OCI-LY3 (cell line): ENCODE measurements at regions not wholly inside any gene's neighbourhood (a gene's known extent, or its start where the extent isn't known, plus 50 kb on each side); places are given as distances from the start of the nearest gene placed in this dataset.

Experiments
- H2AFZ ChIP-seq: fragments of 200-600, 300-600 bp; shearing (Covaris generic); 2 replicates; pipeline ENCODE4 v1.6.0; 2014; ENCODE audit warnings: antibody characterized with exemption, low read depth, low read length
- H3K27ac ChIP-seq: fragments of 200-600, 300-600 bp; sonication (generic); 2 replicates; pipeline ENCODE4 v1.5.1; 2014; ENCODE audit warnings: mild to moderate bottlenecking, low read length, moderate library complexity, mixed read lengths
- H3K27me3 ChIP-seq: fragments of 200-600, 300-600 bp; sonication (generic); 2 replicates; pipeline ENCODE4 v1.6.1; 2014; ENCODE audit warnings: low read depth, low read length, mixed read lengths
- H3K36me3 ChIP-seq: fragments of 200-600, 300-600 bp; sonication (generic); replicated peaks from 2 replicates; pipeline ENCODE3; 2014; ENCODE audit warnings: low read depth, low read length, mixed read lengths
- H3K4me1 ChIP-seq: fragments of 300-600, 200-600 bp; sonication (generic); 2 replicates; pipeline ENCODE4 v1.6.1; 2014; ENCODE audit warnings: low read length, mixed read lengths
- H3K4me2 ChIP-seq: fragments of 200-600, 300-600 bp; sonication (generic); 2 replicates; pipeline ENCODE4 v1.6.1; 2014; ENCODE audit warnings: low read length, mixed read lengths
- H3K4me3 ChIP-seq: fragments of 300-600, 200-600 bp; sonication (generic); 2 replicates; pipeline ENCODE4 v1.5.1; 2014; ENCODE audit warnings: antibody characterized with exemption, mild to moderate bottlenecking, low read length, moderate library complexity
- H3K79me2 ChIP-seq: fragments of 300-600, 200-600 bp; shearing (Covaris generic); 2 replicates; pipeline ENCODE4 v1.6.1; 2014; ENCODE audit warnings: mild to moderate bottlenecking, low read length, mixed read lengths
- H3K9ac ChIP-seq: fragments of 300-600, 200-600 bp; shearing (Covaris generic); 2 replicates; pipeline ENCODE4 v1.6.0; 2014; ENCODE audit warnings: mild to moderate bottlenecking, low read length, moderate library complexity
- H3K9me3 ChIP-seq: fragments of 200-600, 300-600 bp; shearing (Covaris generic); 2 replicates; pipeline ENCODE4 v1.6.1; 2014; ENCODE audit warnings: low read length, mixed read lengths; ENCODE audit not compliant: insufficient read depth
- H4K20me1 ChIP-seq: fragments of 200-600, 300-600 bp; sonication (generic); 2 replicates; pipeline ENCODE4 v1.6.1; 2016; ENCODE audit warnings: low read length, mixed read lengths; ENCODE audit not compliant: insufficient read depth
- EZH2phosphoT487 ChIP-seq: fragments of 200-600 bp; shearing (Covaris generic); IDR thresholded peaks from 2 replicates; pipeline ENCODE4 v1.6.1; 2018; ENCODE audit warnings: antibody characterized with exemption, mixed run types, low read depth
- TF ChIP-seq, protein P1 (sequence below): fragments of 200-600, 300-600 bp; sonication (generic); IDR thresholded peaks from 2 replicates; pipeline ENCODE4 v1.5.1; 2014; ENCODE audit warnings: antibody characterized with exemption, low read length, low read depth

DNA sequence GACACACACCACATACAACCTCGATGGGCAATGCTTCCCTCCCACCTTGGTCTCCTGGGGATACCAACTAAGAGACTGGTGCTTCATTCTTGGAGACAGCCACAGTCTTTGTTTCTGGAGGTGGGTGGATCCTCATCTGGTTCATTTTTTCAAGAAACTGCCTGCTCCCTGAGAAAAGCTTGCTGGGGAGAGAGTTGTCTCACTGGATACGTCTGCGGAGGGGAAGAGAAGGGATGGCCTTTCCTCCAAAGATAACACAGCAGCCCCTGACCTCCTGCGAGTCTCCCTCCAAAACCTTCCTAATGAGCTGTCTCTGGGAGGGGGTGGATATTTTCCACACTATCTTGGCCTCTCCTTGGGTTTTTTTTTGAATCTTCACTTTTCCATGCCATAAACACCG, 221.2 kb downstream of the SOX9 start:
- no peaks in the 10 kb centered on the region for H3K79me2 ChIP-seq
- no peak overlapping the region for H3K9ac ChIP-seq
- H3K4me3 ChIP-seq, result no peak overlapping the region
- 0 out of 2 replicates have a peak, but pooled peaks cover 4% of the 10 kb centered on the region for H3K9me3 ChIP-seq
- H3K27ac ChIP-seq, result no peak overlapping the region
- no peaks in the 10 kb centered on the region for H3K36me3 ChIP-seq
- no peak overlapping the region for H3K4me2 ChIP-seq
- TF ChIP-seq, protein P1, sequence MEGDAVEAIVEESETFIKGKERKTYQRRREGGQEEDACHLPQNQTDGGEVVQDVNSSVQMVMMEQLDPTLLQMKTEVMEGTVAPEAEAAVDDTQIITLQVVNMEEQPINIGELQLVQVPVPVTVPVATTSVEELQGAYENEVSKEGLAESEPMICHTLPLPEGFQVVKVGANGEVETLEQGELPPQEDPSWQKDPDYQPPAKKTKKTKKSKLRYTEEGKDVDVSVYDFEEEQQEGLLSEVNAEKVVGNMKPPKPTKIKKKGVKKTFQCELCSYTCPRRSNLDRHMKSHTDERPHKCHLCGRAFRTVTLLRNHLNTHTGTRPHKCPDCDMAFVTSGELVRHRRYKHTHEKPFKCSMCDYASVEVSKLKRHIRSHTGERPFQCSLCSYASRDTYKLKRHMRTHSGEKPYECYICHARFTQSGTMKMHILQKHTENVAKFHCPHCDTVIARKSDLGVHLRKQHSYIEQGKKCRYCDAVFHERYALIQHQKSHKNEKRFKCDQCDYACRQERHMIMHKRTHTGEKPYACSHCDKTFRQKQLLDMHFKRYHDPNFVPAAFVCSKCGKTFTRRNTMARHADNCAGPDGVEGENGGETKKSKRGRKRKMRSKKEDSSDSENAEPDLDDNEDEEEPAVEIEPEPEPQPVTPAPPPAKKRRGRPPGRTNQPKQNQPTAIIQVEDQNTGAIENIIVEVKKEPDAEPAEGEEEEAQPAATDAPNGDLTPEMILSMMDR, result no peak
- no peak for TF ChIP-seq EZH2phosphoT487
- peaks cover 9% of the 10 kb centered on the region for H3K27me3 ChIP-seq
- no peaks in the 10 kb centered on the region for H4K20me1 ChIP-seq
- H3K4me1 ChIP-seq, result peaks cover 10% of the 10 kb centered on the region
- no peak overlapping the region for H2AFZ ChIP-seq

DNA sequence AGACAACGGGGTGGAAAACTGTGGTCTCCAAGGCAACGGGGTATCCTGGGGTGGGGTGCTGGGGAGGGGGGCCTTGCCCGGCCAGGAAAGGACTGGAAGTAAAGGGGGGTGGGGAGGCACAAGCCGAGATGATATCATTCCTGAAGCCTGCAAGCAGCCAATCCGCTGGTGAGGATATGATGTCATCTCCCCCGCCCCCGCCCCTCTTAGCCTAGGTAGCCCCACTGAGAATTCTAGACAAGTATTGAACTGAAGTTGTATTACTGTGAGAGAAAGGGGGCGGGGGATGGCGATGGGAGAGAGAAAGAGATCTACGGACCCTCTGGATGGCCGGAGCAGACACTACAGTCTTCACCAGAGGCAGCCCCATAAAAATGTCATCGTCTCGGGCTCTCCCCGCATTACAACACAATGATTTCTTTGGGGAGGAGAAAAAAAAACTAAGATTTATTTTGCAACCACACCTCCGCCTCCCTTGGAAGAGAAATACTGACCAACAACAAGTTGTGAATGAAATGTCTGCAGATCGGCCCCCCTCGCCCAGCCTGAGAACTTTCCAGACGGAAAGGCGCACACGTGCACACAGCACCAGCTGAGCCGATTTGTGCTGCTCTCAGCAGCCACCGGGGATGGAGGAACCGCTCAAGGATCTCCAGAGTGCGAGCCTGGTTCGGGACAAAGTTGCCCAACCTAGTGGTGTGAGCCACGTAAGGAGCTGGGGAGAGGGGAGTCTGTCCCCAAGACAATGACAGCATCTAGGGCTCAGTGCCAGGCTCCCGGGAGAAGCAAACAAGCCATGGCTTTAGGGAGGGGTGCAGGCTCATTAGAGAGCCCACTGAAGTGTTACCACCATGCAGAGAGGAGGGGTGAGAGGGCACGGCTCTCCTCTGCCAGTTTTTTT, 222.1 kb downstream of the SOX9 start:
- Histone ChIP-seq H3K4me2 (no peak overlapping the region), H3K4me3 (no peak overlapping the region), H3K36me3 (no peaks in the 10 kb centered on the region), H3K4me1 (peaks cover 10% of the 10 kb centered on the region), H2AFZ (no peak overlapping the region), H3K27me3 (peaks cover 5% of the 10 kb centered on the region; the same call in 1 of the 2 replicates), H3K9me3 (0 out of 2 replicates have a peak, but pooled peaks cover 4% of the 10 kb centered on the region), H3K27ac (no peak overlapping the region), H4K20me1 (no peaks in the 10 kb centered on the region), H3K79me2 (no peaks in the 10 kb centered on the region), H3K9ac (no peak overlapping the region)
- TF ChIP-seq, protein P1, result no peak
- TF ChIP-seq EZH2phosphoT487, result no peak

DNA sequence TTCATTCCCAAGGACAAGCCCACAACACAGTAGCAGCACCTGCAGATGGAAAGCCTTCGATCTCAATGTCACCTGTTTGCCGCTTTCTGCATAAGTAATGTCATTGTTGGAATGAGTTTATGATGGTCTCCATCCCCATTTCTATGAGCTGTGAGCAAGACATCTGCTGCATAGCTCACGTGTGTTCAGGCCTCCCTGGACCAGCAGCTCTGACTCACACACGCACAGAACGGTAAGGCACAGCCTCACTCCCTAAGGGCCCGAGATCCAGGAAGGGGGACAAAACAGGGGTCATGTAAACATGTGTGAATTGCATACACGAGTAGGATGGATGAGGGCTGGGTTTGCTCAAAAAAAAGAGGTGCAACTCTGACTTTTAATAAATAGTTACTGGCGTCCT, 223.1 kb downstream of the SOX9 start:
- Histone ChIP-seq H3K4me1 (peaks cover 10% of the 10 kb centered on the region), H3K79me2 (no peaks in the 10 kb centered on the region), H3K36me3 (no peaks in the 10 kb centered on the region), H4K20me1 (no peaks in the 10 kb centered on the region), H3K4me2 (no peak overlapping the region), H3K9ac (no peak overlapping the region), H3K4me3 (no peak overlapping the region), H2AFZ (no peak overlapping the region), H3K9me3 (0 out of 2 replicates have a peak, but pooled peaks cover 4% of the 10 kb centered on the region), H3K27ac (no peak overlapping the region), H3K27me3 (peaks cover 5% of the 10 kb centered on the region)
- TF ChIP-seq, protein P1, result no peak
- TF ChIP-seq EZH2phosphoT487, result no peak

DNA sequence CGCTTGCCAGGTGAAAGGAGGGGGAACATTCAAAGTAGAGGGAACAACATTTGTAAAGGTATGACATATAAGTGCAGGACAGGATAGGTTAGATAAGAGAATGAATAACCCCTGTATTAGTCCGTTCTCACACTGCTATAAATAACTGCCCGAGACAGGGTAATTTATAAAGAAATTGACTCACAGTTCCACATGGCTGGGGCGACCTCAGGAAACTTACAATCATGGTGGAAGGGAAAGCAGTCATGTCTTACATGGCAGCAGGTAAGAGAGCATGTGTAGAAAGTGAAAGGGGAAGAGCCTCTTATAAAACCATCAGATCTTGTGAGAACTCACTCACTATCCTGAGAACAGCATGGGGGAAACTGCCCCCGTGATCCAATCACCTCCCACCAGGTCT, 223.8 kb downstream of the SOX9 start:
- Histone ChIP-seq H4K20me1 (no peaks in the 10 kb centered on the region), H3K27ac (no peak overlapping the region), H3K27me3 (peaks cover 5% of the 10 kb centered on the region), H3K79me2 (no peaks in the 10 kb centered on the region), H2AFZ (no peak overlapping the region), H3K4me1 (peaks cover 10% of the 10 kb centered on the region), H3K36me3 (no peaks in the 10 kb centered on the region), H3K9me3 (0 out of 2 replicates have a peak, but pooled peaks cover 4% of the 10 kb centered on the region), H3K4me2 (no peak overlapping the region), H3K9ac (no peak overlapping the region), H3K4me3 (no peak overlapping the region)
- TF ChIP-seq, protein P1, result no peak
- TF ChIP-seq EZH2phosphoT487, result no peak
